WTC11 (cell line): ENCODE measurements at regions not wholly inside any gene's neighbourhood (a gene's known extent, or its start where the extent isn't known, plus 50 kb on each side); places are given as distances from the start of the nearest gene placed in this dataset.

ENCODE experiments used
- ATAC-seq: fragments of 200-7000 bp; cut with Tn5 transposase; 2 replicates; pipeline ENCODE4 v1.10.0; 2021; ENCODE audit warnings: mild to moderate bottlenecking, moderate library complexity
- CTCF ChIA-PET: fragments of 300-600 bp; sonication (Branson Sonifier 250); formaldehyde crosslinking; loops from one replicate; lab custom pipeline; 2021; ENCODE audit warnings: antibody characterized with exemption; lab: Charles Lee
- POLR2A ChIA-PET: fragments of 350-600 bp; sonication (Branson Sonifier 250); formaldehyde crosslinking; loops from one replicate; lab custom pipeline; 2021; ENCODE audit warnings: antibody characterized with exemption; lab: Charles Lee
- DNase-seq: peaks from one replicate; pipeline ENCODE4 v3.0.0; 2021; ENCODE audit warnings: low spot score
- H3K27ac Mint-ChIP-seq: 2 replicates; pipeline ENCODE4 v1.8.0; 2021; ENCODE audit warnings: mixed read lengths
- H3K27me3 Mint-ChIP-seq: 2 replicates; pipeline ENCODE4 v1.8.0; 2021; ENCODE audit warnings: low read depth, mild to moderate bottlenecking, moderate library complexity, mixed read lengths
- H3K36me3 Mint-ChIP-seq: 2 replicates; pipeline ENCODE4 v1.8.0; 2021; ENCODE audit warnings: mixed read lengths
- H3K4me1 Mint-ChIP-seq: 2 replicates; pipeline ENCODE4 v1.8.0; 2022; ENCODE audit warnings: mixed read lengths
- H3K4me3 Mint-ChIP-seq: 2 replicates; pipeline ENCODE4 v1.8.0; 2021; ENCODE audit warnings: mild to moderate bottlenecking, moderate library complexity, mixed read lengths
- H3K9me3 Mint-ChIP-seq: 2 replicates; pipeline ENCODE4 v1.8.0; 2021; ENCODE audit warnings: mixed read lengths
- AR ChIP-seq: fragments of 250-450 bp; sonication (Bioruptor Pico); IDR thresholded peaks from 2 replicates; pipeline ENCODE4 v1.9.0; 2021; ENCODE audit warnings: mild to moderate bottlenecking
- ATF1 ChIP-seq: sonication (generic); formaldehyde crosslinking; IDR thresholded peaks from 2 replicates; pipeline ENCODE4 v1.8.1; 2023; ENCODE audit warnings: mild to moderate bottlenecking, moderate library complexity, missing genetic modification reagents
- ATF2 ChIP-seq: sonication (generic); formaldehyde crosslinking; IDR thresholded peaks from 2 replicates; pipeline ENCODE4 v1.8.1; 2022; ENCODE audit warnings: low read depth, missing genetic modification reagents, borderline replicate concordance
- CBFB ChIP-seq: sonication (generic); formaldehyde crosslinking; IDR thresholded peaks from 2 replicates; pipeline ENCODE4 v1.8.1; 2022; ENCODE audit warnings: mild to moderate bottlenecking, low read depth, missing genetic modification reagents
- CREB1 ChIP-seq: sonication (generic); formaldehyde crosslinking; IDR thresholded peaks from 2 replicates; pipeline ENCODE4 v1.8.0; 2023; ENCODE audit warnings: mild to moderate bottlenecking, missing genetic modification reagents
- ERG ChIP-seq: fragments of 250-450 bp; sonication (Bioruptor Pico); IDR thresholded peaks from 2 replicates; pipeline ENCODE4 v1.8.0; 2021; ENCODE audit warnings: mild to moderate bottlenecking
- ESRRA ChIP-seq: sonication (generic); formaldehyde crosslinking; IDR thresholded peaks from 2 replicates; pipeline ENCODE4 v1.8.1; 2022; ENCODE audit warnings: mild to moderate bottlenecking, missing genetic modification reagents, borderline replicate concordance
- FOXP4 ChIP-seq: sonication (generic); formaldehyde crosslinking; IDR thresholded peaks from 2 replicates; pipeline ENCODE4 v1.8.0; 2022; ENCODE audit warnings: mild to moderate bottlenecking, missing genetic modification reagents
- GRHL2 ChIP-seq: fragments of 250-450 bp; sonication (Bioruptor Pico); IDR thresholded peaks from 2 replicates; pipeline ENCODE4 v1.8.0; 2022; ENCODE audit warnings: mild to moderate bottlenecking, moderate library complexity; ENCODE audit not compliant: insufficient replicate concordance, severe bottlenecking
- JUN ChIP-seq: sonication (generic); formaldehyde crosslinking; IDR thresholded peaks from 2 replicates; pipeline ENCODE4 v1.8.0; 2023; ENCODE audit warnings: mild to moderate bottlenecking, missing genetic modification reagents
- NFATC4 ChIP-seq: fragments of 250-450 bp; sonication (Bioruptor Pico); IDR thresholded peaks from 2 replicates; pipeline ENCODE4 v1.9.0; 2021; ENCODE audit warnings: mild to moderate bottlenecking
- NFE2L1 ChIP-seq: sonication (generic); formaldehyde crosslinking; IDR thresholded peaks from 2 replicates; pipeline ENCODE4 v1.8.1; 2023; ENCODE audit warnings: missing genetic modification reagents
- NFYB ChIP-seq: sonication (generic); formaldehyde crosslinking; conservative IDR thresholded peaks from 2 replicates; pipeline ENCODE4 v1.8.0; 2022; ENCODE audit warnings: low read depth, missing genetic modification reagents
- RORB ChIP-seq: fragments of 250-450 bp; sonication (Bioruptor Pico); IDR thresholded peaks from 2 replicates; pipeline ENCODE4 v1.9.0; 2021; ENCODE audit warnings: mild to moderate bottlenecking
- ZMAT4 ChIP-seq: fragments of 250-450 bp; sonication (Bioruptor Pico); IDR thresholded peaks from 2 replicates; pipeline ENCODE4 v1.9.0; 2021; ENCODE audit warnings: mild to moderate bottlenecking
- ZNF121 ChIP-seq: sonication (generic); formaldehyde crosslinking; IDR thresholded peaks from 2 replicates; pipeline ENCODE4 v1.8.0; 2023; ENCODE audit warnings: missing genetic modification reagents
- ZNF138 ChIP-seq: sonication (generic); formaldehyde crosslinking; conservative IDR thresholded peaks from 2 replicates; pipeline ENCODE4 v1.8.1; 2022; ENCODE audit warnings: mild to moderate bottlenecking, moderate library complexity, missing genetic modification reagents
- ZNF232 ChIP-seq: sonication (generic); formaldehyde crosslinking; IDR thresholded peaks from 2 replicates; pipeline ENCODE4 v1.8.0; 2022; ENCODE audit warnings: mild to moderate bottlenecking, missing genetic modification reagents
- ZNF532 ChIP-seq: fragments of 250-450 bp; sonication (Bioruptor Pico); IDR thresholded peaks from 2 replicates; pipeline ENCODE4 v1.9.0; 2021; ENCODE audit warnings: mild to moderate bottlenecking, borderline replicate concordance

- Mint-ChIP-seq H3K4me1 (peaks cover 13% of the 10 kb centered on the region), H3K27me3 (no peaks in the 10 kb centered on the region; the same call in 1 of the 2 replicates)
- CTCF ChIA-PET: no interaction called here
- DNase-seq: no peak
- TF ChIP-seq GRHL2 (CRISPR knock-in tag): no peak
- TF ChIP-seq, all 79 proteins: peak for 0
- POLR2A ChIA-PET: no interaction called here
- Mint-ChIP-seq H3K27ac (no peak overlapping the region), H3K4me3 (no peak overlapping the region), H3K9me3 (peaks cover 3% of the 10 kb centered on the region; the same call in 1 of the 2 replicates), H3K36me3 (no peaks in the 10 kb centered on the region; the same call in 1 of the 2 replicates)
- no peak for ATAC-seq
Measured at GRCh38 chr6:122025104-122025503, 374.3 kb upstream of the HSF2 start.

- ATAC-seq (no peak), DNase-seq (no peak)
- TF ChIP-seq ZNF121 (CRISPR knock-in tag) (no peak), ESRRA (CRISPR knock-in tag) (no peak), ZMAT4 (CRISPR knock-in tag) (no peak), ATF1 (CRISPR knock-in tag) (no peak), AR (CRISPR knock-in tag) (no peak), ZNF138 (CRISPR knock-in tag) (no peak), NFYB (CRISPR knock-in tag) (no peak), ATF2 (CRISPR knock-in tag) (no peak), JUN (CRISPR knock-in tag) (no peak), ZNF232 (no peak), ZNF532 (CRISPR knock-in tag) (no peak), NFATC4 (CRISPR knock-in tag) (no peak), FOXP4 (CRISPR knock-in tag) (no peak), RORB (CRISPR knock-in tag) (no peak), NFE2L1 (CRISPR knock-in tag) (no peak), ERG (no peak), CREB1 (CRISPR knock-in tag) (no peak), CBFB (CRISPR knock-in tag) (no peak)
- no peaks in the 10 kb centered on the region; the same call in 1 of the 2 replicates for H3K27me3 Mint-ChIP-seq
- no peak overlapping the region for H3K4me3 Mint-ChIP-seq
- H3K36me3 Mint-ChIP-seq: peaks cover 4% of the 10 kb centered on the region; the same call in 1 of the 2 replicates
- H3K4me1 Mint-ChIP-seq: peaks cover 13% of the 10 kb centered on the region
- POLR2A ChIA-PET: no interaction called here
- CTCF ChIA-PET: no interaction called here
- no peak overlapping the region for H3K27ac Mint-ChIP-seq
- peaks cover 13% of the 10 kb centered on the region for H3K9me3 Mint-ChIP-seq
Measured at GRCh38 chr6:122026582-122027369, 372.7 kb upstream of the HSF2 start.
